ENCODE measurements at regions not wholly inside any gene's neighbourhood (a gene's known extent, or its start where the extent isn't known, plus 50 kb on each side); places are given as distances from the start of the nearest gene placed in this dataset.
A peak's percentile ranks its signal among the peaks of the same experiment; 100 is the strongest.

DNA sequence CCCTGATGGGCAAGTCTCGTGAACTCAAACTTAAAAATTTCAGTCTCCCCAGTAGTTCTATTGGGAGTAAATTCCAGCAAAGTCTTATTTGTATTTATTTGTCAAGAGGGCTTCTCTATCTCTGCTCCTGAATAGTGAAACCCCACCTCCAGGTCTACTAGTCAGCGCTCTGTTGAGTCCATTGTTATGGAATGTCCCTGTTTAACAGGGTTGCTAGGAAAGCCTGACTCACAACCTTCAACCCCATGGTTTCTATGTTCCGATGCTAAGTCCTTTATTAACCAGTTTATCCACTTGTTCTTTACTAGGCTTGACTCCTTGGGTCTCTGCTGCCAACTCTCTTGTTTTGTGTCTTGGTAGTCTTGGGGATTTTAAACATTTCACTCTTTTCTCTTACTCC, 250.7 kb upstream of the MYOCD start:
- DNase-seq: peak; percentile 39
- Histone ChIP-seq H3K4me3 (ENCODE audit: insufficient read depth, low read depth, low read length) (no peak overlapping the region), H3K27me3 (ENCODE audit: control insufficient read depth, insufficient read depth, low read length) (no peaks in the 10 kb centered on the region), H3K36me3 (replicated peaks; ENCODE audit: control insufficient read depth, insufficient read depth, low read length) (no peaks in the 10 kb centered on the region)

DNA sequence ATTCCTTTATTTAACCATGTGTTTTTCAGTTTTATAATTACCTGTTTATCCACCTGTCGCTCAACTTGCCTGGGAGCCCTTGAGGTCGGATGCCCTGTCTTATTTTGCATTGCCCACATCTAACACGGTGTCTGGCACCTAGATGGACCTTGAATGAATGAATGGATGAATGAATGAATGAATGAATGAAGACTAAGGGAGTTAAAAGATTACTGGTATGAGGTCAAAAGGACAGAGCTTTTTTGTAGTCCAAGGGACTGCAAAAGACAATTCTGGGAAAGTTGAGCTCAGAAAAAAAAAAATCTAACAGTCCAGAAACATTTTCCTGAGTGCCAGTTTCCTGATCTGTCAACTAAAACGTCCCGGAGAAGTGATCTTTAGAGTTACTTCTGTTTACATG, 244.6 kb upstream of the MYOCD start:
- no peak for DNase-seq
- H3K36me3 ChIP-seq (replicated peaks; ENCODE audit: control insufficient read depth, insufficient read depth, low read length): no peaks in the 10 kb centered on the region
- no peak overlapping the region for H3K4me3 ChIP-seq (ENCODE audit: insufficient read depth, low read depth, low read length)
- H3K27me3 ChIP-seq (ENCODE audit: control insufficient read depth, insufficient read depth, low read length): no peaks in the 10 kb centered on the region

DNA sequence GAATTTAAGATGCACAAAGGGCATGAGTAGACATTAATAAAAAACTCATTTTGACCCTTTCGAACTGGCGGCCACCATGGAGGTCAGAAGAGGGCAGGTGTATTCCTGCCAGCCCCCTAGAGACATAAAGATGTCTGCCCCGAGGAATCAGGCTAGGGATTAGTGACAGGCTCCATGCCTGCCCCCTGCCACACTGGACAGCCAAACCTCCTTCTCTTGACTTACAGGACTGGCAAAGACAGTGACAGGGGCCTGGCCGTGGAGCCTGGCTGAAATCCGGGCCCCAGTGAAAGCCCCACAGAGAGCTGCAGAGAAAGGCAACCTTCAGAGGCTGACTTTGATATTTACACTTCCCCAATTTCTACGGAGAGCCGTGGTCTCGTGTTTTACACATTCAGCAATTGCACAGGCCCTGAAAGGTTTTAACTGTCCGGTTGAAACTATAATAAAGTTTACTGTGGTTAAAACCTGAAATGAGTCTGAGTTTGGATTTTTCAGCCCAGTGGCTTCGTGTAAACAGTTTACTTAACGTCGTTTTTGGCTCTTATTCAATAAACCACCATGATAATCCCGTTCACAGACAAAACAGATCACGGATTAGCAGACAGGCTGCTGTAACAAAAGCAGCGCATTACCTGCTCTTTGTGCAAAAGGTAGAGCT, 243.9 kb upstream of the MYOCD start:
- Histone ChIP-seq H3K4me3 (ENCODE audit: insufficient read depth, low read depth, low read length) (no peak overlapping the region), H3K36me3 (replicated peaks; ENCODE audit: control insufficient read depth, insufficient read depth, low read length) (no peaks in the 10 kb centered on the region), H3K27me3 (ENCODE audit: control insufficient read depth, insufficient read depth, low read length) (no peaks in the 10 kb centered on the region)
- DNase-seq: no peak

DNA sequence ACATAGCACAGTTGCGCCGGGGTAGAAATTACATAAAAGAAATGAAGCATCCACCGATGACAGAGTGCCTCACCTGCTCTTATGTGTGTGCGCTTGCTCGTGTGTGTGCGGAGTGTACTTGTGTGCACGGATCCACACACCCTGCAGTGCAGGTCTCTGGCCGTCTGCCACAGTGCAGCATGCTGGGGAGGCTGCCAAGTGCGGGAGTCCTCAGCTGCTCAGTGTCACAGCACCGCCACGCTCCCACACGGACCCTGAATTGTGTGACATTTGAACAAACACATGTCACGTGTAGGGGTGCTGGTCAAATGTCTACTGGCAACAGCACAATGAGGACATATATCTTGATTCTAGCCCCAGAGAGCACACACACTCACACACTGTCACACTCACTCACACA, 243.0 kb upstream of the MYOCD start:
- DNase-seq: no peak
- H3K27me3 ChIP-seq (ENCODE audit: control insufficient read depth, insufficient read depth, low read length): no peaks in the 10 kb centered on the region
- H3K36me3 ChIP-seq (replicated peaks; ENCODE audit: control insufficient read depth, insufficient read depth, low read length): no peaks in the 10 kb centered on the region
- H3K4me3 ChIP-seq (ENCODE audit: insufficient read depth, low read depth, low read length): no peak overlapping the region

DNA sequence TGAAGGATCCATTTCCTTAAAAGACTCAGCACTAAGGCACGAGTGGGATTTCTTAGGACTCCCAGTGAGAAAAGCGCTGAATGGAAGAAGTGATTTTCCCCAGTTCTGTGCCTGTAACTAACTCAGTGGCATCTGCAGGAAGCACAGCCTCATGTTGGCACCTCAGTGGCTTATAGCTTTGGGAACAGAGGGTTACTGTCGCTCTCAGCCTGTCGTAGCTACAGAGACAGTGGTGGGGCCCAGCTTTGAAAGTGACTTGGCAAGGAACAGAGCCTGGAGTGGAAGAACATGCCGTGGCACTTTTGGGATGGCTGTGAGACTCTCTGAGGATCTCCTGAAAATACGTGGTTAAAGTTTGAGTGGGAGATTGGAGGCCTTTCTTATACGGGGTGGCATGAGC, 242.4 kb upstream of the MYOCD start:
- no peak for DNase-seq
- no peaks in the 10 kb centered on the region for H3K36me3 ChIP-seq (replicated peaks; ENCODE audit: control insufficient read depth, insufficient read depth, low read length)

DNA sequence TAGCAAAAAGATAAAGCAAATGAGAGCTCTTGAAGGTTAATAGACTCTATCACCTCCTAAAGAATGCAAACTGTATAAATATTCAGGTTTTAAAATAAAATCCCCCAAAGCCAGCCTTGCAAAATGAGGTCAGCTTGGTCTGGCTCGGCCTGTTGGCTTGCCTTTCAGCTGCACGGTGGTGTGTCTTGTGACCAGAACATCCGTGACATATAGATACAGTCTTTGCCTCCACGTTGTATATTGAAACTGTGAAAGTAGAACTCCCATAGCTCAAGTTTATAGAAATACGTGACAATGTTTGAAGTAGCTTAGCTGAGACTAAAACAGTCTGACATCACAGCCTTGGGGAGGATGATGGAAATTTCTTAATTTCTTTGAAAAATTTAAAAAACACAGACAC, 236.6 kb upstream of the MYOCD start:
- no peak overlapping the region for H3K4me3 ChIP-seq (ENCODE audit: insufficient read depth, low read depth, low read length)
- H3K36me3 ChIP-seq (replicated peaks; ENCODE audit: control insufficient read depth, insufficient read depth, low read length): no peaks in the 10 kb centered on the region
- no peaks in the 10 kb centered on the region for H3K27me3 ChIP-seq (ENCODE audit: control insufficient read depth, insufficient read depth, low read length)
- no peak for DNase-seq

More for the DNA sequence above, 242.4 kb upstream of the MYOCD start:
- Histone ChIP-seq H3K4me3 (ENCODE audit: insufficient read depth, low read depth, low read length) (no peak overlapping the region), H3K27me3 (ENCODE audit: control insufficient read depth, insufficient read depth, low read length) (no peaks in the 10 kb centered on the region)

DNA sequence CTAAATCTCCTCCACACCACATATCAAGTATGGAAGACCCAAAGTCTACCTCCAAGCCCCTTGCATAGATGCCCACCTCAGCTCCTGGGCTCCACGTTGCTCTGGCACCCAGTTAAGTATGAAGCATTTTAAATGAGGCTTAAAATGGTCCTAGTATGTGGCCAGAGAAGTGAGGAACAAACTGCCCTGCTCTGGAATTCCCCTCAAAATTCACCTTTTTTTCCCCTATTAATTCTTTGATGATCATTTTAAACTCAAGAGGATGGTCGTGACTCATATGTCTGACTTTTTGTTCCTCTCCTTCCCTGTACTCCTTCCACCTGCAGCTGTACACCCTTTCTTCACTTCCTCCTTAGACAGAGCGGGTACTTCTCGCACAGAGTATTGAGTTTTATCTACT, 234.5 kb upstream of the MYOCD start:
- Histone ChIP-seq H3K27me3 (ENCODE audit: control insufficient read depth, insufficient read depth, low read length) (no peaks in the 10 kb centered on the region), H3K36me3 (replicated peaks; ENCODE audit: control insufficient read depth, insufficient read depth, low read length) (no peaks in the 10 kb centered on the region), H3K4me3 (ENCODE audit: insufficient read depth, low read depth, low read length) (no peak overlapping the region)
- DNase-seq: no peak

DNA sequence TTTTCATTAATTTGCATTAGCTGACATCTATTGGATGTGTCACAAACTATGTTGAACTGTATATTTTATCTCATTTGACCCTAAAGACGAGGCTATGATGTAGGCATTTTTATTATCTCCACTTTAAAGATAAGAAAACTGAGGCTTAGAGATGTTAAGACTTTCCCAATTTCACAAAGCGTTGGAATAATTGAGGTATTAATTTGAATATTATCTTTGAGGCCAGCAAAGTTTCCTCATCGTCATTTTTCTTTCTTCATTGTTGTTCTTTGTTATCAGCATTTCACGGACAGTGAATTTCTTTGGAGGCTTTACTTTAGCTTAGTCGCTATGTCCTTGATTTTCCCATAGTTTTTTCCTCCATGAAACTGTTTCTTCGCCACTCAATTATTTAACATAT, 227.5 kb upstream of the MYOCD start:
- H3K4me3 ChIP-seq (ENCODE audit: insufficient read depth, low read depth, low read length): no peak overlapping the region
- no peak for DNase-seq
- no peaks in the 10 kb centered on the region for H3K36me3 ChIP-seq (replicated peaks; ENCODE audit: control insufficient read depth, insufficient read depth, low read length)
- H3K27me3 ChIP-seq (ENCODE audit: control insufficient read depth, insufficient read depth, low read length): no peaks in the 10 kb centered on the region

DNA sequence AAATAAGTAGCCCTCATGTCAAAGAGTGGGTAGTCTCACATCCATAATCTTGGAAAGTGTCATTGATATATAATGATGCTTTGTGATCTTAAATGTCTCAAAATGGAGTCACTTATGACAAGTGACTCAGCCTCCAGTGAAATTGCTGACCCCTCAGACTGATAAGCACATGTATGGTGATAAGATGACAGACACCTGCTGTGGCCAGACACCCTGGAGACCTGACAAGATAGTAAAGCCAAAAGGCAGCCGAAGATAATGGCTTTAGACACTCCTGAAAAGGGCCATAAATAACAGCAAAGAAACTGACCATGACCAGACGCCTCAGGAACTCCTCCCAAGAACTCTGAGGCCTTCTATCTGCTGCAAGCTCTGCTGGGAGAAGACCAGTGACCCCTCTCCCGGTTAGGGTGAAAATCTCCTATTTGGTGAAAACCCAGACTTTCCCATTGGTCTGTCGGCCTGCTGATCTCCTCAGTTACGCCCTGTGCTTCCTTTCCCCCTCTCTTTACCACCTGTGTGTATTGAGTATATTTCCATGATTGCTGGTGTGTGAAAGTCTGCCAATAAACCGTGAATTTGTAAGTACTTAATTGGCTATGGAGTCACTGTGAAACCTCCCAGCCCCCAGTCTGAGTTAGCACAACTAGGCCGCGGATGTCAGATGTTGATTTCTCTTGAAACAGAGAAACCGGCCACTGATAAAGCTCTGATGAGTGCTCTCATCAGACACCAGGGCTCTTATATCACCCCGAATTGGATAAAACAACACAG, 226.7 kb upstream of the MYOCD start:
- DNase-seq: no peak

DNA sequence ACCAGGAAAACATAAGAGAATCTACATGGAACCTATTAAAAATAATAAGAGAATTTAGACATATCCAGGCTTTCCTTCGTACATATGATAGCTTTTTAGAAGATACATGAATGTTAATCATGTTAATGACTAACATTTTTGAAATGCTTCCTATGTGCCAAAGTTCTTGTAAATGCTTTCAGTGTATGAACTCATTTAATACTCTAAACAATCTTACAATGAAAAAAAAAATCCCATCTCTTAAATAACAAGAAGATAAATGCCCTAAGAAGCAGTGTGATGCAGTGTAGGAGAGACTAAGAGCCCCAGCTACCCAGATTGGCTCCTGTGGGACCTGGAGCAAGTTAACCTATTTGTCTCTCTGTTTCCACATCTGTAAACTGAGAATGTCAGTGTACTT, 220.4 kb upstream of the MYOCD start:
- no peak overlapping the region for H3K4me3 ChIP-seq (ENCODE audit: insufficient read depth, low read depth, low read length)
- H3K27me3 ChIP-seq (ENCODE audit: control insufficient read depth, insufficient read depth, low read length): no peaks in the 10 kb centered on the region

More for the DNA sequence above, 226.7 kb upstream of the MYOCD start:
- Histone ChIP-seq H3K4me3 (ENCODE audit: insufficient read depth, low read depth, low read length) (no peak overlapping the region), H3K36me3 (replicated peaks; ENCODE audit: control insufficient read depth, insufficient read depth, low read length) (no peaks in the 10 kb centered on the region), H3K27me3 (ENCODE audit: control insufficient read depth, insufficient read depth, low read length) (no peaks in the 10 kb centered on the region)

DNA sequence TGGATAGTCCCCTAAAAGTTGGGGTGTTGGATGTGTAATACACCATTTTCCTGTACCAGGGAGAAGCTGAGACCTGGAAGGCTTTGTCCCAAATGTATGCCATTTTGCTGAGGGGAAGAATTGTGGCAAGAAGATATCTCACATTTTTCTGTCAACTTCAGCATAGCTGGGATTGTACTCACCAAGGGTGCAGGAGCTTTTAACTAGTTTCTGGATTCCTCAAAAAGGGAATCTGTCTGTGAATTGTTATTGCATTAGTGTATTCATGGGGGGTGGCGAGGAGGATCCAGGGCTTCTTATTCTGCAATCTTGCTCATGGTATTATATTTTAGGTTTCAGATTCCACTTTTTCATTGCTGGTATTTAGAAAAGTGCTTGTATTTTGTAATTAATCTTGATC, 208.2 kb upstream of the MYOCD start:
- H3K4me3 ChIP-seq (ENCODE audit: insufficient read depth, low read depth, low read length): no peak overlapping the region
- H3K27me3 ChIP-seq (ENCODE audit: control insufficient read depth, insufficient read depth, low read length): no peaks in the 10 kb centered on the region
- H3K36me3 ChIP-seq (replicated peaks; ENCODE audit: control insufficient read depth, insufficient read depth, low read length): no peaks in the 10 kb centered on the region
- DNase-seq: no peak

More for the DNA sequence above, 220.4 kb upstream of the MYOCD start:
- no peaks in the 10 kb centered on the region for H3K36me3 ChIP-seq (replicated peaks; ENCODE audit: control insufficient read depth, insufficient read depth, low read length)
- DNase-seq: no peak

DNA sequence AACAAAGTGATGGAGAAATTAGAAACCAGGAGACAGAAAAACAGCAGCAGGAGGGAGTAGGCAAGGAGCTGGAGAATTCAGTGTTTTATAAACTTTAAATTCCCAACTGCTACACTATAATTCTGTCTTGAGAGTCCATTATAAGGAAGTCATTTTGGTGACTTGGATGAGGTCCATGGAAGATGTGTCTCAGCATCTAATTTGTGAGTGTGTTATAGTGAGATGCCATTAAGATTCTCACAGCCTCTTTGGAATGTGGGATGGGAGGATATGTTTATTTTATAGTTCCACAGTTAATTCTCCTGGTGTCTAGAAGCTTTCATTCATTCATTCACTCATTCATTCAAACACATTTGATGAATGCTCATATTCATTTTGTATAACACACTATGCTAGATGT, 206.0 kb upstream of the MYOCD start:
- Histone ChIP-seq H3K4me3 (ENCODE audit: insufficient read depth, low read depth, low read length) (no peak overlapping the region), H3K27me3 (ENCODE audit: control insufficient read depth, insufficient read depth, low read length) (no peaks in the 10 kb centered on the region), H3K36me3 (replicated peaks; ENCODE audit: control insufficient read depth, insufficient read depth, low read length) (no peaks in the 10 kb centered on the region)
- DNase-seq: no peak

DNA sequence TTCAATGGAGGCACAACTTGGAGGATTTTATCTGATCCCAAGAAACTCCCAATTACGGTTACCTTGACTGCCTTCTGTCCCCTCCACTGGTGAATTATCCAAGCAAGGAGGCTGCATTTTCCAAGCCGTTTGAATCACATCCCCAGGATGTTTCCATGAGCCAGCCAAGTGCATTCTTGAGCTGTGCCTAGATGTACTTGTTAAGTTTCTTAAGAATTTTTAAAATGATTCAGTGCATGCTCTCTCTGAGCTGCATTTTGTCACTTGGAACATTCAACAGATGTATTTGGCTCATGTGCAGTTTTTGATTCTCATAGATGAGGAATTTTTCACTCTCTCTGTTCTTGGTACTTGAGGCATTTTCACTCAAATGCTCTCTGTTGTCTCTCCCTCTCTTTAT, 202.6 kb upstream of the MYOCD start:
- no peak for DNase-seq

DNA sequence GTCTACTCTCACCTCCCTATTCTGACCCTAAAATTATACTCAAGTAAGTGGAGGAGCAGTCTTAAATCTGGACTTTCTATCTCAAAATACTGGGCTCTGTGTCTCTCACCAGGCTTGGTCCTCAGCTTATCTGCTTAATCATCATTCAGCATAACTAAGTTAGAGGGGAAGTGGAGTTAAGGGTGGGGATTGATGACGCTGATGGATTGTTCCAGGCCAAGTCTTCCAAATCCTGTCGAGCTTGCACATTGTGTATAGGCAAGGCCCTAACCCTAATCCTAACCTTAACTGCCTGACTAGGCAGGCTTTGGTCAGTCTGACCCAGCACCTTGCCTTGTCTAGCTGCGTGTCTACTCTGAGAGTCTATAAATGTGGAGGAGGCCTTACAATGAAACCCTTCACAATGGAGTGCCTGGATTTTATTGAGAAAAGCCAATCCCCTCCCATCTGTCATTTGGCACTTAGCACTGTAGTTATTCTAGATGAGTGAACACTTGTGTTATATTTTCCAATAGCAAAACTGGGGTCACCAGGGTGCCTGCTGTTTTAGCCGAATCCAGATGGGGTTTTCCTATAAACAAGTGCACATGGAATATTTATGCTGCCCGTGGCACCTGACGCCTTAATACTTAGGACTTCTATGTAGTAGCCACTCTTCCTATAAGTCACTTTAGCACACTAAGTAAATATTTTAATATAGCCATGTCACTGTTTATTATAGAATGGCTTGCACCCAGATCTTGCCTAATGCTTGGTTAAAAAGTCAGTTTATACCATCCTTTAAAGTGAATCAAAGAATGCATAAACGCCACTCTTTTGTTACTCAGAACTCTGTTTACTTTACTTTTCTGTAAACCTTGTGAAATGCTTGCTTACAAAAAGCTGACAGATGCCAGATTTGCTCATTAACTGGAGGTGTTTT, 193.2 kb upstream of the MYOCD start:
- Histone ChIP-seq H3K4me3 (ENCODE audit: insufficient read depth, low read depth, low read length) (no peak overlapping the region), H3K36me3 (replicated peaks; ENCODE audit: control insufficient read depth, insufficient read depth, low read length) (no peaks in the 10 kb centered on the region), H3K27me3 (ENCODE audit: control insufficient read depth, insufficient read depth, low read length) (no peaks in the 10 kb centered on the region)
- no peak for DNase-seq

More for the DNA sequence above, 202.6 kb upstream of the MYOCD start:
- H3K4me3 ChIP-seq (ENCODE audit: insufficient read depth, low read depth, low read length): no peak overlapping the region
- H3K27me3 ChIP-seq (ENCODE audit: control insufficient read depth, insufficient read depth, low read length): no peaks in the 10 kb centered on the region
- H3K36me3 ChIP-seq (replicated peaks; ENCODE audit: control insufficient read depth, insufficient read depth, low read length): no peaks in the 10 kb centered on the region

DNA sequence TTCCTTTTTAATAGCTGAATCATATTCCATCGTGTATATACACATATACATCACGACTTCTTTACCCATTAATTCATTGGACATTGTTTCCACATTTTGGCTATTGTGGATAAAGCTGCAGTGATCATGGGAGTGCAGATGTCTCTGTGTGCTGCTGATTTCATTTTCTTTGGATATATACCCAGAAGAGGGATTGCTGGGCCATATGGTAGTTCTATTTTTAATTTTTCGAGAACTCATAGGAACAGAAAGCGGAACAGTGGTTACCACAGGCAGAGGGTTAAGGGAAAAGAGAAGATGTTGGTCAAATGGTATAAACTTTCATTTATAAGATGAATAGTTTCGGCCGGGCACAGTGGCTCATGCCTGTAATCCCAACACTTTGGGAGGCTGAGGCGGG, 187.4 kb upstream of the MYOCD start:
- Histone ChIP-seq H3K27me3 (ENCODE audit: control insufficient read depth, insufficient read depth, low read length) (no peaks in the 10 kb centered on the region), H3K36me3 (replicated peaks; ENCODE audit: control insufficient read depth, insufficient read depth, low read length) (no peaks in the 10 kb centered on the region), H3K4me3 (ENCODE audit: insufficient read depth, low read depth, low read length) (no peak overlapping the region)
- DNase-seq: no peak
